Naive B cell (primary cell): ENCODE measurements at regions not wholly inside any gene's neighbourhood (a gene's known extent, or its start where the extent isn't known, plus 50 kb on each side); places are given as distances from the start of the nearest gene placed in this dataset.

Source experiments
- ATAC-seq, 2 donors: fragments of 150-1000 bp; cut with Tn5 transposase; 2 replicates each; pipeline ENCODE4 v1.10.0; 2021; ENCODE audit warnings: low read depth in 2 of 2, mild to moderate bottlenecking in 2 of 2, moderate library complexity in 2 of 2
- DNase-seq: peaks from one replicate; pipeline ENCODE4 v3.0.0; 2022
- H3K27ac Mint-ChIP-seq, 6 donors: one replicate each; pipeline ENCODE4 v1.8.0; 2020 to 2022; ENCODE audit warnings: mild to moderate bottlenecking in 6 of 6, mixed read lengths in 6 of 6, moderate library complexity in 5 of 6, inconsistent platforms in 2 of 6
- H3K27me3 Mint-ChIP-seq, 3 donors: one replicate each; pipeline ENCODE4 v1.8.0; 2021 to 2022; ENCODE audit warnings: mixed read lengths in 3 of 3, mild to moderate bottlenecking in 1 of 3
- H3K36me3 Mint-ChIP-seq, 2 donors: one replicate each; pipeline ENCODE4 v1.8.0; 2020 to 2022; ENCODE audit warnings: mixed read lengths in 2 of 2, inconsistent platforms in 1 of 2, mild to moderate bottlenecking in 1 of 2
- H3K4me1 Mint-ChIP-seq, 3 donors: one replicate each; pipeline ENCODE4 v1.8.0; 2020 to 2022; ENCODE audit warnings: mixed read lengths in 3 of 3, inconsistent platforms in 1 of 3, mild to moderate bottlenecking in 1 of 3, moderate library complexity in 1 of 3
- H3K4me3 Mint-ChIP-seq, 8 donors: one replicate each; pipeline ENCODE4 v1.8.0; 2020 to 2022; ENCODE audit warnings: mild to moderate bottlenecking in 8 of 8, mixed read lengths in 8 of 8, moderate library complexity in 8 of 8, inconsistent platforms in 2 of 8
- H3K9me3 Mint-ChIP-seq, 7 donors: one replicate each; pipeline ENCODE4 v1.8.0; 2020 to 2022; ENCODE audit warnings: mixed read lengths in 7 of 7, mild to moderate bottlenecking in 5 of 7, inconsistent platforms in 2 of 7, moderate library complexity in 1 of 7

GRCh38 chr13:60957816-60958215 lies 457.8 kb downstream of the PCDH20 start:
- no peak for ATAC-seq
- Mint-ChIP-seq H3K4me1 (no peaks in the 10 kb centered on the region), H3K4me3 (no peak overlapping the region), H3K36me3 (no peaks in the 10 kb centered on the region), H3K9me3 (peaks cover 0 to 11% (median 4%) of the 10 kb centered on the region in 7 donors), H3K27ac (no peak overlapping the region), H3K27me3 (no peaks in the 10 kb centered on the region)
- DNase-seq = no peak

DNA sequence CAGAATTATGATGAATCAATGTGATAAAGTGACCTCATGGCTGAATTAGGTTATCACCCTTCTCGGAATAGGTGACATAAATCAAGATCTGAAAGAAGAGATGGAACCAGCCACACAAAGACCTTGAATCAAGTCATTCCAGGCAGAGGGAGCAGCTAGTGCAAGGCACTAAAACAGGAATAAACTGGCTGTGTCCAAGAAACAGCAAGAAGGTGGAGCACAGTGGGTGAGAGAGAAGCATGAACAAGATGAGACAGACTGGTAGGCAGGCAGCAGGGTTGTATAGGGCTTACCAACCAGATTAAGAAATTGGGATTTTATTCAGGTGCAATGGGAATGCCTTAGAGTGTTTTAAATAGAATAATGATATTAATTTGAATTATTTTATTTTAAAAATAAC lies 470.3 kb downstream of the PCDH20 start:
- no peaks in the 10 kb centered on the region for H3K36me3 Mint-ChIP-seq
- no peaks in the 10 kb centered on the region for H3K4me1 Mint-ChIP-seq
- DNase-seq = no peak
- no peak for ATAC-seq
- H3K27me3 Mint-ChIP-seq = no peaks in the 10 kb centered on the region
- peaks cover 4 to 13% (median 6%) of the 10 kb centered on the region in 7 donors for H3K9me3 Mint-ChIP-seq
- H3K27ac Mint-ChIP-seq = no peak overlapping the region
- H3K4me3 Mint-ChIP-seq = no peak overlapping the region

GRCh38 chr13:60944863-60945262 lies 470.8 kb downstream of the PCDH20 start:
- Mint-ChIP-seq H3K27ac (no peak overlapping the region), H3K9me3 (peaks cover 4 to 12% (median 6%) of the 10 kb centered on the region in 7 donors), H3K4me3 (no peak overlapping the region), H3K4me1 (no peaks in the 10 kb centered on the region), H3K36me3 (no peaks in the 10 kb centered on the region), H3K27me3 (no peaks in the 10 kb centered on the region)
- no peak for DNase-seq
- no peak for ATAC-seq

DNA sequence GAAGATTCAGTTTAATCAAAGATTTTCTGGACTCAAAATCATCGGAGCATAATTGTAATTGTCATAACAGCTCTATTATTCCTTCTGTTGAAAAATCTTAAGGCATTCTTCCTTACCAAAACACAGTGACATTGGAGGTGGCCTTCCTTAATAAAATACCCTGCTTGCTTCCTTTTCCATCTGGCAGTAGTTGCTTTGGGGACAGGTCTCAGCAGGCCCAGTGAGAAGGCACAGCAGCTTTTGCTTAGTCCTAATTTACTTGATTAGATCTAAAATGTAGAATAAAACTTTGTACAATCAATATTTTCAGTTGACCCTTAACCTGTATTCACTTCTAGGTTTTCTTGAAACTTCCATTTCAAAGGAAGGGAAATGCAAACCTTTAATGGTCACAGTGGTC lies 471.6 kb downstream of the PCDH20 start:
- Mint-ChIP-seq H3K9me3 (peaks cover 0 to 12% (median 6%) of the 10 kb centered on the region in 7 donors), H3K4me1 (no peaks in the 10 kb centered on the region), H3K36me3 (no peaks in the 10 kb centered on the region), H3K4me3 (no peak overlapping the region), H3K27ac (no peak overlapping the region), H3K27me3 (no peaks in the 10 kb centered on the region)
- DNase-seq (no peak), ATAC-seq (no peak)

GRCh38 chr13:60936281-60936680 lies 479.4 kb downstream of the PCDH20 start:
- H3K4me3 Mint-ChIP-seq = no peak overlapping the region
- no peaks in the 10 kb centered on the region for H3K27me3 Mint-ChIP-seq
- DNase-seq = no peak
- no peaks in the 10 kb centered on the region for H3K4me1 Mint-ChIP-seq
- H3K9me3 Mint-ChIP-seq = peaks cover 0 to 6% (median 0%) of the 10 kb centered on the region in 7 donors
- no peak for ATAC-seq
- H3K36me3 Mint-ChIP-seq = no peaks in the 10 kb centered on the region
- no peak overlapping the region for H3K27ac Mint-ChIP-seq

DNA sequence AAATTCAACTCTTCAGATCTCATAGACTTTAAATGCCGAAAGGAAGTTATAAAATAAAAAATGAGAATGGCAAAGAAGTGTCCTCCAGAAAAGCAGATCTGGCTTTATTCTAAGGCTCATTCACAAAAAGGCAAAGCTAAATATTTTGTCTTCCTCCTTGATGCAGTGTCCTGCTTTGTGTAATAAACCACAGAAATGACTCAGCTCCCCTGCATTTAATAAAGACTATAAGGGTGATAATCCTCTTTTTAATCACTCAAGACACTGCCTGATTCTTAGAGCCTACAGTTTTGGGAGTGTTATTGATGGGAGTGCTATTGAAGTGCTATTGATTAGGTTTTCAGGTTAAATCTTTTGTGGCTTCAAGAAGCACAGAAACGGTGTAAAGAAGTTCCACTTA lies 482.0 kb downstream of the PCDH20 start:
- DNase-seq (no peak), ATAC-seq (no peak)
- Mint-ChIP-seq H3K27me3 (no peaks in the 10 kb centered on the region), H3K27ac (no peak overlapping the region), H3K36me3 (no peaks in the 10 kb centered on the region), H3K9me3 (peaks cover 0 to 6% (median 0%) of the 10 kb centered on the region in 7 donors), H3K4me1 (no peaks in the 10 kb centered on the region), H3K4me3 (no peak overlapping the region)

GRCh38 chr13:60931858-60932546 lies 483.6 kb downstream of the PCDH20 start:
- Mint-ChIP-seq H3K4me1 (no peaks in the 10 kb centered on the region), H3K27ac (no peak overlapping the region)

GRCh38 chr13:60925686-60926085 lies 490.0 kb downstream of the PCDH20 start:
- DNase-seq (no peak), ATAC-seq (no peak)
- Mint-ChIP-seq H3K4me3 (no peak overlapping the region), H3K4me1 (no peaks in the 10 kb centered on the region), H3K27me3 (no peaks in the 10 kb centered on the region), H3K9me3 (peaks cover 0 to 2% (median 0%) of the 10 kb centered on the region in 7 donors), H3K27ac (no peak overlapping the region), H3K36me3 (no peaks in the 10 kb centered on the region)

More at GRCh38 chr13:60931858-60932546, 483.6 kb downstream of the PCDH20 start:
- peaks cover 0 to 6% (median 0%) of the 10 kb centered on the region in 7 donors for H3K9me3 Mint-ChIP-seq
- no peaks in the 10 kb centered on the region for H3K27me3 Mint-ChIP-seq
- DNase-seq (no peak), ATAC-seq (no peak)
- H3K4me3 Mint-ChIP-seq = no peak overlapping the region
- H3K36me3 Mint-ChIP-seq = no peaks in the 10 kb centered on the region

DNA sequence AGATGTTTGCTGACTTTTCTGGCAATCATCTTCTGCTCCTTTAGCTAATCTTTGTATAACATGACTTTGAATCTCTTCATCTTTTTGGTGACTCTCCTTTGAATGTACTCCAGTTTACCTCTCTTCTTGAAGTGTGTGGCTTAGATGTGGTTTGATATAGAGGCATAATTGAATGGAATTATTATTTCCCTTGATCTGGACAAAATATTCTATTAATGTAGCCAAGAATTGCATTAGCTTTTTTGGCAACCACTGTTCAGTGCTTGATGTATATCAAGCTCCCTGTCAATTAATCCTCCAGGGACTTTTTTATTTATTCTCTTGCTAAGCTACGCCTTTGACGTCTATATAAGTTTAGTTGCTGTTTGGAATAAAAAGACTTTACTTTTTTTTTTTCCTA lies 490.8 kb downstream of the PCDH20 start:
- Mint-ChIP-seq H3K9me3 (peaks cover 0 to 2% (median 0%) of the 10 kb centered on the region in 7 donors), H3K27me3 (no peaks in the 10 kb centered on the region), H3K36me3 (no peaks in the 10 kb centered on the region), H3K4me1 (no peaks in the 10 kb centered on the region), H3K4me3 (no peak overlapping the region), H3K27ac (no peak overlapping the region)
- ATAC-seq (no peak), DNase-seq (no peak)

DNA sequence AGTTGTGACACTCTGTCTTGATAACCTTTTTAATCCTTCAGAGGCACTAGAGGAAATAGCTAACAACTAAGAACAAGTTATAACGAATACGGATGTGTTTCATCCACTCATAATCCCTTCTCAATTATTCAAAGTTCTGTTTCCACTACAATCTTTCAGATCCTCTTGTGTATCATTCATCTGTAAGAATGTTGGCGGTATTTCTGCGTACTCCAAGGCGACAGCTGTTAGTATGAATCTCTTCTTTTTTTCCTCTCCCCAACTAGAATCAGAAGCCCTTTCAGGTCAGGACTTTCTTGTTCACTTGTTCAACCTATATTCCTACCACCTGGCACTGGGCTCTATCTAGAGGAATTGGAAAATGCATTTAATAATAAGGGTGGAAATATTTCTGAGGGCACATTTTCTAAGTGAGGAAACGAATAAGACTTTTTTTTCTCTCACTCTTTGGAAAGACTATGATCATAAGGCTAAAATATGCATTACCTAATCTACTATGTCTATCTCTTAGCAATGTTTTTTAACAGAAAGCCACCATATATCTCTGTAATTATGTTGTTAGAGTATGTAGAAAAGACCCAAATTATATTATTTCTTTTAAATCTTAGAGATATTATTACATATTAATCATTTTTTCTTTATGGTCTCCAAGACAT lies 492.9 kb downstream of the PCDH20 start:
- no peaks in the 10 kb centered on the region for H3K27me3 Mint-ChIP-seq
- DNase-seq = no peak
- no peaks in the 10 kb centered on the region for H3K36me3 Mint-ChIP-seq
- peaks cover 0 to 5% (median 1%) of the 10 kb centered on the region in 7 donors for H3K9me3 Mint-ChIP-seq
- ATAC-seq = no peak
- H3K27ac Mint-ChIP-seq = no peak overlapping the region
- no peak overlapping the region for H3K4me3 Mint-ChIP-seq
- no peaks in the 10 kb centered on the region for H3K4me1 Mint-ChIP-seq

GRCh38 chr13:60893801-60894200 lies 496.8 kb downstream of the TDRD3 start:
- no peak for ATAC-seq
- H3K4me1 Mint-ChIP-seq = no peaks in the 10 kb centered on the region
- no peak overlapping the region for H3K27ac Mint-ChIP-seq
- H3K36me3 Mint-ChIP-seq = no peaks in the 10 kb centered on the region
- DNase-seq = no peak
- H3K9me3 Mint-ChIP-seq = peaks cover 0 to 13% (median 4%) of the 10 kb centered on the region in 7 donors
- H3K27me3 Mint-ChIP-seq = no peaks in the 10 kb centered on the region
- no peak overlapping the region for H3K4me3 Mint-ChIP-seq

DNA sequence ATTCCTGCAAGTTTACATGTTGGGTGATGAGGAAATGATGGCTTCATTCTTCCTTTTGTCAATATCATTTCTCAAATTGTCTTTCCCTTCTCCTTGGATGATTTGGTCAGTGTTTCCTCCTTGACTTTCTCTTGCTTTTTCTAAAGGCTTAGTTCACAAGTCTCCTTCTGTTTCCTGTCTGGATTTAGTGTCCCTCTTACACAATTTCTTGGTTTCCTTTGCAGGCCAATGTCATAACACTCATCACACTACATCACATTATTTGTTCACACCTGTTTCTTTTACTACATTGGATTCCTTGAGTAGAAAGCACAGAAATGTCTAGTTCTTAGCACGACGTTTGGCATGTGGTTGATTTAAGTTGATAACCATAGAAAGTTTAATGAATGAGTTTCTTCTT lies 490.7 kb downstream of the TDRD3 start:
- H3K27me3 Mint-ChIP-seq = no peaks in the 10 kb centered on the region
- ATAC-seq (no peak), DNase-seq (no peak)
- no peak overlapping the region for H3K27ac Mint-ChIP-seq
- H3K9me3 Mint-ChIP-seq = peaks cover 0 to 12% (median 4%) of the 10 kb centered on the region in 7 donors
- H3K36me3 Mint-ChIP-seq = no peaks in the 10 kb centered on the region
- no peaks in the 10 kb centered on the region for H3K4me1 Mint-ChIP-seq
- no peak overlapping the region for H3K4me3 Mint-ChIP-seq

- no peak for DNase-seq
- Mint-ChIP-seq H3K36me3 (no peaks in the 10 kb centered on the region), H3K9me3 (peaks cover 0 to 11% (median 6%) of the 10 kb centered on the region in 7 donors), H3K27me3 (no peaks in the 10 kb centered on the region), H3K27ac (no peak overlapping the region), H3K4me3 (no peak overlapping the region), H3K4me1 (no peaks in the 10 kb centered on the region)
- no peak for ATAC-seq
These were observed 484.5 kb downstream of the TDRD3 start for GRCh38 chr13:60881507-60881906.

DNA sequence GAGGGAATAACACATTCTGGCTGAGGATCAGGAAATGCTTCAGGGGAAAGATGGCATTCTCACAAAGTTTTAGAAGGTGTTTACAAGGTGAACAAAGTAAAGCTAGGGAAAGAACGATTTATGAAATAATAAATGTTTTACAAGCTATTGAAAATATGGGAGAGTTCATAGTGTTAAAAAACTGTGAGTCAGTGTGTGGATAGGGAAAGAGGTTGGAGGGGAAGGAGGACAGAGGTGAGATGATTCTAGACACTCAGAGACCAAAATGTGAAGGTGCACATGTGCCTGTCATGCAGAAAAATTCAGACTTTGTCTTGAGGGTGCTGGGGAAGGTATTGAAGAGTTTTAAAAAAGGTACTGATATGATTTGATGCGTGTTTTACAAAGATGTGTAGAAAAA lies 476.1 kb downstream of the TDRD3 start:
- Mint-ChIP-seq H3K4me3 (no peak overlapping the region), H3K9me3 (peaks cover 3 to 14% (median 8%) of the 10 kb centered on the region in 7 donors), H3K36me3 (no peaks in the 10 kb centered on the region), H3K4me1 (no peaks in the 10 kb centered on the region), H3K27ac (no peak overlapping the region), H3K27me3 (no peaks in the 10 kb centered on the region)
- DNase-seq (no peak), ATAC-seq (no peak)
